ENCODE measurements at regions not wholly inside any gene's neighbourhood (a gene's known extent, or its start where the extent isn't known, plus 50 kb on each side); places are given as distances from the start of the nearest gene placed in this dataset.
"Not testable (repeated sequence)": the region's sequence is repeated elsewhere in the genome, so short reads cannot be mapped to it uniquely, and the experiment has no call there.

DNA sequence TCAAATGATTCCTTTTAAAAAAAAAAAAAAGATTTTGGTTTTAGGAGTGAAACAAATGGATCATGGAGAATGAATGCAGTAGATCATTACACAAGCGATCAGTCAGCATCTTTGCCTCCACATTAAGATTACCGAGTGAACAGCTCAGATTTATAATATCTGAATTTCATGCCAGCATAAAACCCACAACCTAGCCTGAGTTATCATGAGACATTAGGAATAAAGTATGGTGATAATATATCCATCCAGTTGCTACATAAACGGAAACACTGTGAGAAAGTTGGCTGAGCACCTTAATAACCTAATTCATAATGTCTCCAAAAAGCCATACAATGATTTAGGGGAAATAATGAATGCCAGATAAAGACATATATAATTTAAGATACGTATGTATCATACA lies 553.1 kb upstream of the TUSC1 start:
- DNase-seq (no peak), ATAC-seq (no peak)
- intact Hi-C loops (cut with DNase I, micrococcal nuclease), result no loop called here

DNA sequence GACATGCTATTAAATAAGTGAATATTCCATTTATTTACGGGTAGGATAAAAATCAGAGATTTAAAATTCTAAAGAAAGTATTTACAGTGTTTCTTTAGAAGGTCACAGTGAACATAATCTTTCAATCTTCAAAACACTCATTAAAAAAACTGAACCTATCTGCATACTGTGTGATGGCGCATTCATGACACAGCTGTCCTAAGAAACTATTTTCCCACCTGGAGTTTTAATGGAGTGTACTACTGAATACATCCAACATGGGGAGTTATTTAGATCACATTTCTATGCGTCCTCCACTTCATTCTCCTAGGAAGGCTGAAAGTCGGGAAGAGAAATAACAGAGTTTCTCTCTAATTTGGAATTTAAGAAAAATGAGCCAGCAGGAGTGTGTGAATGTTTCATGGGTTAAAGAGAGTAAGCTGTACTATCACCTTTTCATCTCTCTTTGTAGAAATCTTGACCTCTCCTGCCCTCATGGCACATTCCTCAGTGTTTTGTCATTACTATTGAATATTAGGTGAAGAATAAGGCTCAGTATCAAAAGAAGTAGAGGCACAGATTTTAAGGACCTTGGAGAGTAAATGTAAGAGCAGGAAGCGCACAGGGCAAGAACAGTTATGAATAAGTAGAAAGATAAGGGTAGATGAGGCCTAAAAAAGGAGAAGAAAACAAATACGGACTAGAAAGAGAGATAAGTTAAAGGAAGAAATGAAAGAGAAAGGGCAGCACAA lies 551.2 kb upstream of the TUSC1 start:
- intact Hi-C loops (cut with DNase I, micrococcal nuclease), result no loop called here
- ATAC-seq (no peak), DNase-seq (no peak)

DNA sequence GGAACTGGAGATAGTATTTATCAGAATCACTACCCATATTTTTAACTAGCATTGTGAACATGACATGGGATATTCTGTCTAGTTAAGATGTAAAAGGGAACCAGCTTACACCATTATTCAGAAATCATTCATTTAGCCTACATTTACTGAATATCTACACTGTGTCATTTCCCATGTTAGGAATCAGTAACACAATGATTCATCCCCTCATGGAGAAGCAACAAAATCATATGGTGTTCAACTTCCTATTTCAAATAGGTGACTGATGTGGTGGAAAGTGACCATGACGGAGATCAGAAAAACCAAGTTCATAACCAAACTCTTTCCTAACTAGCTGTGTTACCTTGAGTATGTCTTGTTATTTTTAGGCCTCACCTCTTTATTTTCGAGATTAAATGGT lies 550.0 kb upstream of the TUSC1 start:
- DNase-seq (no peak), ATAC-seq (no peak)
- intact Hi-C loops (cut with DNase I, micrococcal nuclease), result no loop called here

DNA sequence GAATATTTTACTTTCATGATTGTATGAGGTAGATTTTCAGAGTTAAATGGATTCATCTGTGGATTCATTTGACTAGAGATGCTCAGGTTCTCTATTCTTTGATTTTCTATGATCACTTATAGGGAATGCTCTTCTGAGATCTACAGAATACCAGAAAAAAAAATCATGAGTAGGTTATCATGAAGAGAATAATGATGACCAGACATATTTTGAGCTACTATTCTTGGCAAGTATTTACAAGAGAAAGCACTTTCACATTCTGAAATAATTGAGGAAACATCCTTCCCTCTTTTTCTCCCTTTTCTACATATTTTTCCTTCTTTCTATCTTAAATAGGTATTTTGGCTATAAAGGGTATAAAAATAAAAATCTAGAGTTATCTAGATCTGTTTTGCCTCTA lies 543.0 kb upstream of the TUSC1 start:
- ATAC-seq, result no peak
- intact Hi-C loops (cut with DNase I, micrococcal nuclease), result no loop called here
- DNase-seq, result no peak

DNA sequence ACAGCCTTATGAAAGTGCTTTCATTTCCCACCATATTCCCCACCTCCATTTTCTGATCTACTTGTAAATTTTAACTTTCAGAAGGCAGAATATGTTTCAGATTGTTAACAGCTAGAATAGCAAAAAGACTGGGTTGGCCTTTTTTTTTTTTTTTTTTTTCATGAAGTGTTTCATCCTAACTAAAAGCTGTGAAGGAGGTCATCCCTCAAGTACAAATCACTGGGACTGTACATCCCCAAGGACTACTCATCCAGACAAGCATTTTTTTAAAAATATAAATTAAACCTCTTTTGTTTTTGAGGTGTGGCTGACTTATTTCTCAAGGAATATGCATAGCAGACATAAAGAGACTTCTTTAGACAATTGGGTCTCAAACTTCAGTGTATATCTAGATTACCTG lies 542.1 kb upstream of the TUSC1 start:
- ATAC-seq, result no peak
- intact Hi-C loops (cut with DNase I, micrococcal nuclease), result no loop called here
- DNase-seq, result no peak

DNA sequence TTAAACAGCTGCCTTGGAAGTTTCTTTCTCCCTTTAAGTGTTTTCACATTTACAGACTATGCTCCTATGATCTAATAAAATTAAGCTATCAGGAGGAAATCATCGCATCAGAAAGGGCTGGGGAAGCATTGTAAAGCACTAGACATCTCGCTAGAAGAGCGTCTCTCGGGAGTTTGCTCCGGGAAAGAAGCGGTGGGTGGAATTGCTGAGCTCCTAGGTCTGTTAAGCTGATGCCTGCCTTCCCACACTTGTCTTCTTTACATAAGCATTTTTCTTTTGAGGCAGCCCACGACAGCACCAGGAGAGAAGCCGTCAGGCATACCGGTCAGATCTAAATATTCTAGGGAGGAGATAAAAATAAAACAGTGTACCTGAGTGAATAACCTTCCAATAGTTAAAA lies 541.7 kb upstream of the TUSC1 start:
- no peak for ATAC-seq
- DNase-seq, result no peak
- intact Hi-C loops (cut with DNase I, micrococcal nuclease), result no loop called here

DNA sequence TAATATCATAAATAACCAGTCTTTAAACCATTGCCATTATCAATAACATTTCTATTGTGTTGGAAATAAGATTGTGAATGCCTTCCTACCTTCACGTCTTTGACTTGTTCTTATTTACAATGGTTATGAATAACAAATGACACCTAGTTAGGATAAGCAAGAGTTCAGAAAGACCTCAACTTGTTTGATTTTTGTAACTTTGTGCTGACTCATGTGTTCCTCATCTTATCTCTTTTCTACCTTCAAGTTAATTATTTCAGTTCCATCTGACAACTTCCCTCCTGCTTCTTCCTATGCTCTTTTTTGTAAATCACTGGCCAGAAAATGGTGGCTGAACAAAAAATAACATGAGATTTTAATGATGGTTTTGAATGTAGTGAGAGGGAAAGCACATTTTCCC lies 538.5 kb upstream of the TUSC1 start:
- ATAC-seq, result no peak
- no peak for DNase-seq
- intact Hi-C loops (cut with DNase I, micrococcal nuclease), result no loop called here

DNA sequence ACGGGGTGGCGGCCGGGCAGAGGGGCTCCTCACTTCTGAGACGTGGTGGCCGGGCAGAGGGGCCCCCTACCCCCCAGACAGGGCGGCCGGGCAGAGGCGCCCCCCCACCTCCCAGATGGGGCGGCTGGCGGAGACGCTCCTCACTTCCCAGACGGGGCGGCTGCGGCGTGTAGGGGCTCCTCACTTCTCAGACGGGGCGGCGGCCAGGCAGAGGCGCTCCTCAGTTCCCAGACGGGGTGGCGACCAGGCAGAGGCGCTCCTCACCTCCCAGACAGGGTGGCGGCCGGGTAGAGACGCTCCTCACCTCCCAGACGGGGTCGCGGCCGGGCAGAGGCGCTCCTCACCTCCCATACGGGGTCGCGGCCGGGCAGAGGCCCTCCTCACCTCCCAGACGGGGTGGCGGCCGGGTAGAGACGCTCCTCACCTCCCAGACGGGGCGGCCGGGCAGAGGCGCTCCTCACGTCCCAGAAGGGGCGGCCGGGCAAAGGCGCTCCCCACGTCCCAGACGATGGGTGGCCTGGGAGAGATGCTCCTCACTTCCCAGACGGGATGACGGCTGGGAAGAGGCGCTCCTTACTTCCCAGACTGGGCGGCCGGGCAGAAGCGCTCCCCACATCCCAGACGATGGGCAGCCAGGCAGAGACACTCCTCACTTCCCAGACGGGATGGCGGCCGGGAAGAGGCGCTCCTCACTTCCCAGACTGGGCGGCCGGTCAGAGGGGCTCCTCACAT lies 536.6 kb upstream of the TUSC1 start:
- intact Hi-C loops (cut with DNase I, micrococcal nuclease); ATAC-seq; DNase-seq: not testable (repeated sequence)

DNA sequence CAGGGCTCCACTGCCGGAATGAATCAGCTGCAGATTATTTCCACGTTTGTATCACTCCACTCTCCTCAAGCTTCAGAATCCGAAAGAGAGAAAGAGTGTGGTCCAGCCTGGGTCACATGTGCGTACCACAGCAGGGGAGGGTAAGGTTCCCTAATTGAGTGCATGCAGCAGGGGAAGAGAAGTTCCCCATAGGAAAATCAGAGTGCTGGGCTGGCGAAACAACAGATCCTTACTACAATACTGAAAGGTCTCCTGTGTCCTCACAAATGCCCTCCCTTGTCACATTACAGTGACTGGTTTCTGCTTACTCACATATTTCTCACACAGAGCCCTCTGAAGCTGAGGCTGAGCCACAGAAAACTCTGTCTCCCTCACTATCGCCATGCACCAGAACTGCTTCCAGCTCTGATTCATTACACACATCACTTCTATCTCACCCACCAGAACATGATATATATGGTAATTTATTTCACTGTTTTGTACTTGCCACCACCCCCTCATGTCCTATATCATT lies 532.2 kb upstream of the TUSC1 start:
- intact Hi-C loops (cut with DNase I, micrococcal nuclease), result no loop called here
- DNase-seq (no peak), ATAC-seq (no peak)

DNA sequence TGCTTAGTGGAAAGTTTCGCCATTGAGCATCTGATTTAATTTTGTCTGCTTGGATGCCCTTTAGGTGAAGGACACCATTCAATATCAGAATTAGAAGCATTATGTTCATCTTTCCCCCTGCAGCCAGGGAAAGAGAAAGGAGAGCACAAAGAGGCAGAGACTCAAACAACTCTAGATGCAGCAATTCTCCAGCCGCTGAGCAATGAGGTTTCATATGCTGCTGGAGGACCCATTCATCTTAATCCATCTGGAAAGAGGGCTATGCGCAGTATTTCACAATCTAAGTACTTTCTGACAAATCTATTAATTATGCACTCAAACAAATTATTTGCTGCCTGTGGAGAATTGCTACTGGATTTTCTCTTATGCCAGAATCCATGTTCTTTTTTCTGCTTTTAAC lies 527.0 kb upstream of the TUSC1 start:
- intact Hi-C loops (cut with DNase I, micrococcal nuclease), result no loop called here
- DNase-seq, result no peak
- no peak for ATAC-seq

DNA sequence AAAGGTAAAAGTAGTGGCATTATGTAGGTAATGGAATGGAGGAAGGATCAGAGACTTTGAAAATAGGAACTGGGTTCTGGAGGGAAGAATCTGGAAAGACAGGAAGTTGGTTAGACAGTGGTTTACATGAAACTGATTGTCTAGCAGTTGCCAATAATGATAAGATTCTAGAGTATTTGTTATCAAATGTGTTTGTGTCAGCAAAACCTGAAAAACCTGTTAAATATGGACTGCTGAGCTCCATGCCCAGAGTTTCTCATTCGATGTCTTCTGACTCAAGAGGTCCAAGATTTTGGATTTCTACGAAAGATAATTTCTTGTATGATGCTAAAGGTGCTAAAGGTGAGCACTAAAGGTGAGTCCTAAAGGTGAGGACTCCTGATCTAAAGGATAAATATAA lies 515.0 kb upstream of the TUSC1 start:
- DNase-seq (no peak), ATAC-seq (no peak)
- intact Hi-C loops (cut with DNase I, micrococcal nuclease), result no loop called here

DNA sequence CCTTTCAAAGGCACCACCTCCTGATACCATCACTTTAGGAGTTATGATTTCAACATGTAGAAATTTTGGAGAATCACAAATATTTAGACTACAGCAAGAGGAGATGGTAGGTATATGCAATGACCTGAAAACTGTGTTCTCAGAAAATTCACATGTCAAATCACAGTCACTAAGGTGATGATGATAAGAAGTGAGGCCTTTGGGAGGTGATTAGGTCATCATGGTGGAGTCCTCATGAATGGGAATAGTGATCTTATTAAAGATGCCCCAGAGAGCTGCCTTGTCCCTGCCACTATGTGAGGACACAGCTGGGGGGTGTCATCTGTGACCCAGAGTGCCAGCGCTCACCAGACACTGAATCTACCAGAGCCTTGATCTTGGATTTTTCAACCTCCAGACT lies 513.5 kb upstream of the TUSC1 start:
- DNase-seq, result no peak
- intact Hi-C loops (cut with DNase I, micrococcal nuclease), result no loop called here
- no peak for ATAC-seq

DNA sequence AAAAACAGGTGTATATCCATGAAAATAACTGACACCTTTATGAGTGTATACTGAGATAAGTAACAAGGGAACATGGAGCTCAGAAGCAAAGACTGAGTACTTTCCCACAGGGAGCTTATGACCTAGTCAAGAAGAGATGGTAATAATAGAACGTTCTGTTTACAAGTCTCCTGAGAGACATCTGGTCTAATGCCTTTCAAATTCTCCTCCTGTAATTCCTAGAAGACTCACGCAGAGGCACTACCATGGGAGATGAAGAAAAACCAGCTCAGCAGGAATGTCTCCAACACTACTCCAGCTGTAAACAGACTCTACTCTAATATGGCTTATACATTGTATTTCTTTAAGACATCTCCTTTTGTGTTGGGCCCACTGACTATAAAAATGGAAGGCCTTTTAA lies 503.6 kb upstream of the TUSC1 start:
- ATAC-seq (no peak), DNase-seq (no peak)
- intact Hi-C loops (cut with DNase I, micrococcal nuclease), result no loop called here

DNA sequence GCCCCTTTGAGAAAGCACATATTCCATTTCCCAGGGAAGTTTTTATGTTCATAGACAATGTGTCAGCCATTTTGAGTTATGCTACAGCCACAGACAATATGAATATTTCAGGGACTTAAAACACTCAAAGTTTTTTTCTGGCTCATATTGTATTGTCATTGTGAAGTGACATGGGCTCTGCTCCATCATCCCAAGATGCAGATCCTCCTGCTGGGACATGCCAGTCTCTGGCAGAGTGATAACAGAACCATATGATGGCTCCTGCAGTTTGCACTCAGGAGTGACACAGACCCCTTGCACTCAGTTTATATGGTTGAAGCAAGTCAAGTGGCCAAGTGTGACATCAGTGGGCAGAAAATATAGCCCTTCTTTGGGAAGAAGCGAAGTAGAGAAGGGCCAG lies 498.4 kb upstream of the TUSC1 start:
- DNase-seq (no peak), ATAC-seq (no peak)
- intact Hi-C loops (cut with DNase I, micrococcal nuclease), result no loop called here

DNA sequence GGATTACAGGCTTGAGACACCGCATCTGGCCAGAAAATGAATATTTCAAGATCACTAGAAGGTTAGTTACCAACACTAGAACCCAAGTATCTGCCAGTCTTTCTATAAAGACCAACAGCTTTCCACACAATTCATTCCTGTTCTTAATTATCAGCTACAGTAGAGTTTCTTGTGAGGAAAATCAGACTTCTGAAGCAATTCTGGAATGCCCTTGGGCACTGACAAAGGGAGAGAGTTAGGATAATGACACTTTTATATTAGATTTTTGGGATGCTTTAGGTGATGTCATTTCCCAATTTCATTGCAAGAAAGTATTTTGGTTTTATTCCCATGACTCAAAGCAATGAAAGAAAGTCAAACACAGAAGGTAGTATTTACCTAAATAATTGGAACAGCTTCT lies 497.0 kb upstream of the TUSC1 start:
- DNase-seq (no peak), ATAC-seq (no peak)
- intact Hi-C loops (cut with DNase I, micrococcal nuclease), result no loop called here

DNA sequence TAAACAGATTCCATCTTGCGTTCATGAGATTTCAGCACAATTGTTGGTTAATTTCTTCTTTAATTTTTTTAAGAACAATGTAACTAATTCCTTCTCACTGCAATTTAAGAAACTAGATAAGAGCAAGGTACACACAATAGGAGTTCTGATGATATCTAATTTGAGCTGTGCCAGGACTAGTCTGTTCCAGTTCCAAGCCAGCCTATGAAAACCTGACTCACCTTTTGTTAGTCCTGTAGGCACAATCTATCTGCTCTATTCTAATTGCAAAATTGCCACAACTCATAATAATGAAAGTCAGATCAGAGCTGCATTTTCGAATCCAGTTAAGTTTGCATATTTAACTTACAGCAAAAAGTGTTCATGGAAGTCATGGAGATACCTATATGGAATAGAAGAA lies 494.1 kb upstream of the TUSC1 start:
- ATAC-seq (no peak), DNase-seq (no peak)
- intact Hi-C loops (cut with DNase I, micrococcal nuclease), result no loop called here

DNA sequence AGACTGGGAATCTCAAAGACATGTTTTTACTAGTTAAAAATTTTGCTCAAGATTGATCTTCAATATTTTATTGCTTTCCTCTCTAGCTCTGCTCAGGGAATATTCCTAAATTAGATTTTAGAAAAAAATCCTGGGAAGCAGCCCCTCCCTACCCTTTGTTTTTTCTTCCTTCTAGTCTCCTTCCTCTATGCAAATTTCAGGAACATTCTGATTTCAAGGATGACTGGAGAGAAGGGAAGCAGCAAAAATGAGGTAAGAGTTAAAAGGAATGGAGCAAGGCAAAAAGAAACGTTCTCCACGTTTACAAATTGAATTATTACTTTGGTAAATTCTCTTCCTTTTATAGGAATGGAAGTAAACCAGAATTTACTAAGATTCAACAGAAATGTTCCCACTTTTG lies 493.4 kb upstream of the TUSC1 start:
- no peak for ATAC-seq
- DNase-seq, result no peak
- intact Hi-C loops (cut with DNase I, micrococcal nuclease), result no loop called here

DNA sequence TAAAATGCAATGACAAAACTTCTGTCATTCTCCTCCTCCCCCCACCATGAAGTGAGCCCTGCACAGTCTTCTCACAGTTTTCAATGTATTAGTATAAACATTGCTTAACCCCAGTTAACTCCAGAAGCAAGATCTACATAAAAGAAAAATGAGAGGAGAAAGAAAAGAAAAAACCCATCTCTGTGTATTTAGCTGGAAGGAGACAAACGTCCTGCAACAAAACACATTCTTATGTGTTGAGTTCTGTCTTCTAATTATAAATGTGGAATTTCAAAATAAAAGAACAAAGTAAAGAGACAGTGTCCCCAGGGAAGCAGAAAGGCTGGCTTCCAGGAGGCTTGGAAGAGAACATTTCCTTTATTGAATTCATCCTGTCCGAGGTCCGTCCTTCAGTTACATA lies 491.9 kb upstream of the TUSC1 start:
- no peak for DNase-seq
- intact Hi-C loops (cut with DNase I, micrococcal nuclease), result no loop called here

DNA sequence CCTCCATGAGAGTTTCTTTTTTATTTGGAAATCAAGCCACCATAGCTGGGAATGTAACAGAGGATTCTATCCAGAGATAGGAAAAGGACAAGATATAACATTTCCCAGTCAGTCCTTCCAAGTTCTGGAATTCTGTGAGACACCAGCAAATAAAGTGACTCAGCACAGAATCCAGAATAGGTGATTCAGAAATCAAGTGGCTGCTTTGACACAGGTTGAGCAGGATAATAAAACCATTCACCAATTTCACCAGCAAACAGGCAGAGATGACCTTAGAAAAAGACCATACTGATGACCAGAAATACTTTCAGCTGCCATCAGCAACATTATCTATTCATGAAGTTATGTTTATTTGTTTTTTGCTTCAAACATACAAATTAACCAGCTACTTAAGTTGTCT lies 491.5 kb upstream of the TUSC1 start:
- intact Hi-C loops (cut with DNase I, micrococcal nuclease), result no loop called here
- ATAC-seq, result no peak

More for the DNA sequence above, 491.9 kb upstream of the TUSC1 start:
- no peak for ATAC-seq

DNA sequence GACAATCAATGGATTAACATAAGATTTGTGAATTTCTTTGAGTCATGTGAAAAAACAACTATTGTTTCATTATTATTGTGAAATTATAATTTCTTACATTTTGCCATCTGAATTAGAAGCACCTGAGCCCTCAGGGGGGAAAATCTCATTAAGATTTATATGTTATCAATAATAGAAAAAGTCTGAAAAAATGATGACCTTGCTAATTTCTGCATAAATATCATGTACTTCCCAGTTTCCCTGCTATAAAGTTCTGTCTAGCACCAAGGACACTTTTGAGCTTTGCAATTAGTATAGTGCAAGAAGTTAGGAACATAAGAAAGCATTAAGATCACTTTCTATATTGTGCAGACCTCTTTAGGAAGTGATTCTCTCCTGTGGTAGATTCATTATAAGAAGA lies 488.3 kb upstream of the TUSC1 start:
- intact Hi-C loops (cut with DNase I, micrococcal nuclease), result no loop called here
- DNase-seq (no peak), ATAC-seq (no peak)

More for the DNA sequence above, 491.5 kb upstream of the TUSC1 start:
- no peak for DNase-seq

DNA sequence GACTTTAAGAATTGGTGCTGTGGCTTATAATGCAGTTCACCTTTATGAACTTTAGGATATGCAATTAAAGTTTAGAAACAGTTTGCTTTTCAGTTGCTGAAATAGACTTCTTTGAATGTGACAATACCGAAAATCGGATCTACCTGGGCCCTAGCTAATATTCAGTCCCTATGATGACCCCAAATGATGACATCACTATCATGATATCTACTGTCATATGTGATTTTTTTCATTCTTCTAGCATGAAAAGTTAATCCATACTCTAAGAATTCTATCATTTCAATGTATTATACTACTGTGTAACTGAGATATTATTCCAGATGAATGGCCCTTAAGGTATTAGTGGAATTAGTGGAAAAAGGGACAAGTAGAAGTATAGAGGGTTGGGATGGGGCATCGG lies 487.2 kb upstream of the TUSC1 start:
- DNase-seq (no peak), ATAC-seq (no peak)
- intact Hi-C loops (cut with DNase I, micrococcal nuclease), result no loop called here

Measured in left colon (tissue), 2 donors.